ENCODE measurements at regions not wholly inside any gene's neighbourhood (a gene's known extent, or its start where the extent isn't known, plus 50 kb on each side); places are given as distances from the start of the nearest gene placed in this dataset.
A peak's percentile ranks its signal among the peaks of the same experiment; 100 is the strongest.

- Histone ChIP-seq H3K9me3 (no peaks in the 10 kb centered on the region), H3K36me3 (no peaks in the 10 kb centered on the region), H3K27me3 (no peaks in the 10 kb centered on the region), H3K4me3 (no peak overlapping the region), H3K27ac (no peak overlapping the region), H3K4me1 (no peaks in the 10 kb centered on the region)
- ATAC-seq (no peak), DNase-seq (no peak)
- intact Hi-C loops (cut with DNase I), result no loop called here
- no peak for TF ChIP-seq CTCF (IDR thresholded peaks at IDR 0.05)
These were observed 1914.1 kb upstream of the IGFBP7 start for GRCh38 chr4:59024257-59024656.

GRCh38 chr4:59037812-59038211, 1927.6 kb upstream of the IGFBP7 start:
- Histone ChIP-seq H3K27ac (no peak overlapping the region), H3K4me3 (no peak overlapping the region), H3K4me1 (no peaks in the 10 kb centered on the region), H3K9me3 (no peaks in the 10 kb centered on the region), H3K36me3 (no peaks in the 10 kb centered on the region), H3K27me3 (no peaks in the 10 kb centered on the region)
- TF ChIP-seq CTCF (IDR thresholded peaks at IDR 0.05), result no peak
- intact Hi-C loops (cut with DNase I), result no loop called here
- ATAC-seq (no peak), DNase-seq (no peak)

DNA sequence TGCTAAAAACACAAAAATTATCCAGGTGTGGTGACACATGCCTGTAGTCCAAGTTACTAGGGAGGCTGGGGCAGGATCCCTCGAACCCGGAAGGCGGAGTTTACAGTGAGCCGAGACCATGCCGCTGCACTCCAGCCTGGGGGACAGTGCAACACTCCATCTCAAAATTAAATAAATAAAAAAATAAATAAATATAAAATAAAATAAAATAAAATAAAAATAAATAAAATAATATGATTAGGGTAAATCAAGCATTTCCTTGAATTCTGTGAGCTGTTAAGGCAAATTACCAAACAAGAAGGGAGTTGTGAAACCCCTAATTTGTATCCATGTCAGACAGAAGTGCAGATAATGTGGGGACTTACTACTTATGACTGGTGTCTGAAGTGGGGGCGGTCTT, 1928.9 kb upstream of the IGFBP7 start:
- intact Hi-C loops (cut with DNase I), result no loop called here
- Histone ChIP-seq H3K4me3 (no peak overlapping the region), H3K27ac (no peak overlapping the region), H3K36me3 (no peaks in the 10 kb centered on the region), H3K9me3 (no peaks in the 10 kb centered on the region), H3K27me3 (no peaks in the 10 kb centered on the region), H3K4me1 (no peaks in the 10 kb centered on the region)
- TF ChIP-seq CTCF (IDR thresholded peaks at IDR 0.05), result no peak
- no peak for DNase-seq
- no peak for ATAC-seq

DNA sequence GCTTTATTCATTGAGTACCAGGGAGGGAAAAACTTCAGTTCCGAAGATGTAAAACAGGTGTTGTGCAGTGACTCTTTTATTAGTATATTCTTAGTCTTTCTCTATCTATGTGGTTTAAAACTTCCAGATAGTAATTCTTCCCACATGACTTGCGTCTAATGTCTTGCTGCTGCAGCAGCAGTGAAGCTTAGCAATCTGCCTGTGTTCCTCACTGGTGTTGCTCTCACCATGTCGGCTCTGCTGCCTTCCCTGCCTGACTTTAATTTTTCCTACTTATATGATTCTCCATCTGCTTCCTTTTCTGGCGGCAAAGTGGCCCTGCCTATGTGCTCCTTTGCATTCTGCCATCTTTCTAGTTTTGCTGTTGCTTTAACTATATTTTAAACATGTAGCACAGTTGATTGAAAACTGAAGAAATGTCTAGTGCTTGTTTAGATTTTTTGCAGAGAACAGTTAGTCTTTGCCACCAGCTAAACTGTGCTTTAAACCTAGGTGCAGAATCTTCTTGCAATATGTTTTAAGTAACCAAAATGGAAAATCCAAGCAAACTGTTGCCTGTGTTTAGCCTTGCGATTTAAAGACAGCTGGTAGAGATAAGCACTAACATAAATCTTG, 1934.2 kb upstream of the IGFBP7 start:
- Histone ChIP-seq H3K27ac (no peak overlapping the region), H3K27me3 (no peaks in the 10 kb centered on the region), H3K36me3 (no peaks in the 10 kb centered on the region), H3K4me1 (no peaks in the 10 kb centered on the region), H3K9me3 (no peaks in the 10 kb centered on the region), H3K4me3 (no peak overlapping the region)
- DNase-seq (no peak), ATAC-seq (no peak)
- no peak for TF ChIP-seq CTCF (IDR thresholded peaks at IDR 0.05)
- intact Hi-C loops (cut with DNase I), result no loop called here

DNA sequence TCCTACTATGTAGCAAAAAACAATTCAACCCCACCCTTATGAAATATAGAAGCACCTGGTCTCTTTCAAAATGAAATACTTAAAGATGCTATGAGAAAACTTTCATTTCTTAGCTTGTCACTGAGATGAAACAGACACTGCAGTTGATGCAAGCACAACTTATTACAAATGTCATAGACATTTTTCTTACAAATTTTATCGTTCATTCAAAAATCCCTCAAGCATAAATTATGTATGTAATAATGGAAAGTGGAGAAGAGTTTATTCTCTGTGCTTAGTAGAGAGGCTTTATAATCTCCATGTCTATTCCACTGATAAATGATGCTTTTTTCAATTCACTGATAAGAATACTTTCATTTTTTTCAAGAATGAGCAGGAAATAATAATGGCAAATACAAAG, 1943.9 kb upstream of the IGFBP7 start:
- DNase-seq (no peak), ATAC-seq (no peak)
- intact Hi-C loops (cut with DNase I), result no loop called here
- H3K9me3 ChIP-seq, result no peaks in the 10 kb centered on the region
- no peak overlapping the region for H3K4me3 ChIP-seq
- no peaks in the 10 kb centered on the region for H3K27me3 ChIP-seq
- no peak overlapping the region for H3K27ac ChIP-seq
- H3K36me3 ChIP-seq, result no peaks in the 10 kb centered on the region
- no peak for TF ChIP-seq CTCF (IDR thresholded peaks at IDR 0.05)
- H3K4me1 ChIP-seq, result no peaks in the 10 kb centered on the region

DNA sequence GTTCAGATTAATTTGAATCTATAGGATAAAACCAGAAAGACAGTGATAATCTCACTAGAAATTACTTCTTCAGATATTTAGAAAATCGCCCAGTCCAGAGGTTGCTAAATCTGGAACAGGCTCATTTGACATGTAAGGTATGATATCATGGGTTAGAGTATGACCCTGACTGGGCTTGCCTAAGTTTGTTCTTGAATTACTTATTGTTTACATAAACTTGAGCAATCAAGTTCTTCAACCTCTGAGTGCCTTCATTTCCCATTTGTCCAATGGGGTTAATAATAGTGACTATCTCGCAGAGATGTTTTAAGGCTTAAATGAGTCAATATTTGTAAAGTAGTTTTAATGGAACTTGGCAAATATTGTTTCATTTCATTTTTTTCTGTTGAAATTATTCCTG, 1947.6 kb upstream of the IGFBP7 start:
- Histone ChIP-seq H3K27ac (no peak overlapping the region), H3K4me1 (no peaks in the 10 kb centered on the region), H3K36me3 (no peaks in the 10 kb centered on the region), H3K4me3 (no peak overlapping the region), H3K27me3 (no peaks in the 10 kb centered on the region), H3K9me3 (no peaks in the 10 kb centered on the region)
- DNase-seq (no peak), ATAC-seq (peak; percentile 70)
- TF ChIP-seq CTCF (IDR thresholded peaks at IDR 0.05), result no peak
- intact Hi-C loops (cut with DNase I), result no loop called here
